AG04449 (cell line): ENCODE measurements at regions not wholly inside any gene's neighbourhood (a gene's known extent, or its start where the extent isn't known, plus 50 kb on each side); places are given as distances from the start of the nearest gene placed in this dataset.

Experiments used
- CTCF ChIA-PET: fragments of 350-600 bp; formaldehyde crosslinking; extraction: SDS; loops from one replicate; lab custom pipeline; 2021; ENCODE audit warnings: antibody characterized with exemption; lab: Yijun Ruan, JAX
- POLR2A ChIA-PET: fragments of 400-600, 350-600 bp; formaldehyde crosslinking; extraction: SDS; loops from one replicate; lab custom pipeline; 2020; ENCODE audit warnings: antibody characterized with exemption, inconsistent platforms; lab: Yijun Ruan, JAX
- DNase-seq: peaks from one replicate; pipeline ENCODE4 v3.0.0-alpha.2; 2010; ENCODE audit warnings: low read depth, low spot score
- H3K4me3 ChIP-seq: 2 replicates; pipeline ENCODE4 v1.5.1; 2011; ENCODE audit warnings: low read depth, mild to moderate bottlenecking, control low read depth, low read length
- CTCF ChIP-seq: IDR thresholded peaks from one replicate; pipeline ENCODE4 v1.5.1; 2011; ENCODE audit warnings: mild to moderate bottlenecking, moderate library complexity, low read length, control low read depth, inconsistent platforms; ENCODE audit not compliant: insufficient read depth; ENCODE audit errors: missing control alignments

- no peak for DNase-seq
- ChIA-PET CTCF (no interaction called here), POLR2A (no interaction called here)
- no peak overlapping the region for H3K4me3 ChIP-seq
- TF ChIP-seq CTCF: no peak
Measured at GRCh38 chr19:28522545-28522922, 690.4 kb downstream of the UQCRFS1 start.

GRCh38 chr19:28521614-28522544 lies 691.1 kb downstream of the UQCRFS1 start:
- ChIA-PET POLR2A (no interaction called here), CTCF (no interaction called here)
- no peak overlapping the region for H3K4me3 ChIP-seq
- no peak for DNase-seq
- TF ChIP-seq CTCF: no peak

GRCh38 chr19:28520998-28521568 lies 691.9 kb downstream of the UQCRFS1 start:
- H3K4me3 ChIP-seq: no peak overlapping the region
- TF ChIP-seq CTCF: no peak
- ChIA-PET CTCF (no interaction called here), POLR2A (no interaction called here)
- DNase-seq: no peak

GRCh38 chr19:28519952-28520861 lies 692.7 kb downstream of the UQCRFS1 start:
- TF ChIP-seq CTCF: no peak
- DNase-seq: no peak
- ChIA-PET CTCF (no interaction called here), POLR2A (no interaction called here)
- H3K4me3 ChIP-seq: no peak overlapping the region

- ChIA-PET CTCF (no interaction called here), POLR2A (no interaction called here)
- no peak for TF ChIP-seq CTCF
- no peak for DNase-seq
- H3K4me3 ChIP-seq: no peak overlapping the region
Measured at GRCh38 chr19:28519218-28519779, 693.7 kb downstream of the UQCRFS1 start.
